Fibroblast of lung (primary cell): ENCODE measurements at regions not wholly inside any gene's neighbourhood (a gene's known extent, or its start where the extent isn't known, plus 50 kb on each side); places are given as distances from the start of the nearest gene placed in this dataset.

Experiments
- DNase-seq, 2 donors: peaks; one replicate each; pipeline versions ENCODE4 v3.0.0 to v3.0.0-alpha.2; 2010; ENCODE audit warnings: low read depth in 2 of 2
- H2AFZ ChIP-seq: 2 replicates; pipeline ENCODE4 v1.5.1; 2012; ENCODE audit warnings: low read length, control low read depth, inconsistent platforms
- H3K27ac ChIP-seq: 2 replicates; pipeline ENCODE4 v1.5.1; 2011; ENCODE audit warnings: low read length, control low read depth; ENCODE audit not compliant: insufficient read depth
- H3K27me3 ChIP-seq: 2 replicates; pipeline ENCODE4 v1.5.1; 2011; ENCODE audit warnings: mild to moderate bottlenecking, low read length; ENCODE audit not compliant: control insufficient read depth, insufficient read depth
- H3K36me3 ChIP-seq: 2 replicates; pipeline ENCODE4 v1.5.1; 2011; ENCODE audit warnings: low read length; ENCODE audit not compliant: control insufficient read depth, insufficient read depth
- H3K4me1 ChIP-seq: 2 replicates; pipeline ENCODE4 v1.5.1; 2011; ENCODE audit warnings: low read length; ENCODE audit not compliant: control insufficient read depth, insufficient read depth; ENCODE audit errors: extremely low read depth
- H3K4me2 ChIP-seq: 2 replicates; pipeline ENCODE4 v1.5.1; 2011; ENCODE audit warnings: low read length, control low read depth; ENCODE audit not compliant: insufficient read depth; ENCODE audit errors: extremely low read depth
- H3K4me3 ChIP-seq, 4 experiments: fragments of 200-600 bp in 1 of 4; sonication (generic) in 1 of 4; replicated peaks in 1 of 4; 2 replicates each; pipeline ENCODE4 v1.5.1; 2011 to 2016; ENCODE audit warnings: low read length in 4 of 4, low read depth in 3 of 4, mild to moderate bottlenecking in 3 of 4, control low read depth in 2 of 4, inconsistent platforms in 1 of 4, mixed read lengths in 1 of 4; ENCODE audit not compliant: insufficient read depth in 1 of 4; ENCODE audit errors: control extremely low read depth in 1 of 4
- H3K79me2 ChIP-seq: 2 replicates; pipeline ENCODE4 v1.5.1; 2012; ENCODE audit warnings: mild to moderate bottlenecking, low read length, inconsistent platforms; ENCODE audit not compliant: control insufficient read depth, insufficient read depth
- H3K9ac ChIP-seq: 2 replicates; pipeline ENCODE4 v1.5.1; 2011; ENCODE audit warnings: mild to moderate bottlenecking, low read length, control low read depth; ENCODE audit not compliant: insufficient read depth
- H3K9me3 ChIP-seq: 2 replicates; pipeline ENCODE4 v1.5.1; 2012; ENCODE audit warnings: low read depth, low read length; ENCODE audit not compliant: control insufficient read depth, insufficient read depth
- H4K20me1 ChIP-seq: 2 replicates; pipeline ENCODE4 v1.5.1; 2011; ENCODE audit warnings: low read length; ENCODE audit not compliant: control insufficient read depth, insufficient read depth; ENCODE audit errors: extremely low read depth
- EZH2 ChIP-seq: IDR thresholded peaks from 2 replicates; pipeline ENCODE4 v1.5.1; 2012; ENCODE audit warnings: low read length, control low read depth, mild to moderate bottlenecking; ENCODE audit errors: missing control alignments
- TF ChIP-seq, protein P1 (sequence below), 2 donors: IDR thresholded peaks in 1 of 2; conservative IDR thresholded peaks in 1 of 2; 1 replicate in 1 of 2; 2 replicates in 1 of 2; pipeline ENCODE4 v1.5.1; 2011 to 2012; ENCODE audit warnings: low read length in 2 of 2, control low read depth in 1 of 2, inconsistent platforms in 1 of 2, low read depth in 1 of 2, mild to moderate bottlenecking in 1 of 2

DNA sequence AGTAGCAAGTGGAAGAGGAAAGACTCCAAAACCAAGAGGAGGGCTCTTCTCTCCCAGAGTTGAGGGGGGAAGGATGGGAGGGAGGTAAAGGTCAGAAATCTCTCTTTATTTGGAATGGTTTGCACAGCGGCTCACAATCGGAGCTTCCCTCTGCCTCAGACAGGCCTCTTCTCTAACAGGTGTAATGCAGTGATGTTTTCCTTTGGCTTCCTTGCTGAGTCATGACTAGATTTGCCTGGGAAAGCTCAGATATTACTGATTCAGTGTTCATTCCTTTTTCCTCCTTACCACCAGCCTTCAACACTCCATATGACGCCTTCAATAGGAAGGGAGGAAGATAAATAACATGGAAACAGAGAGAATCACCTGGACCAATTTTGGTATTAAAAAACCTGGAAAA lies 136.6 kb downstream of the RNF152 start:
- Histone ChIP-seq H3K27me3 (no peaks in the 10 kb centered on the region), H3K4me2 (no peak overlapping the region), H3K36me3 (no peaks in the 10 kb centered on the region), H4K20me1 (no peaks in the 10 kb centered on the region), H3K9ac (no peak overlapping the region), H2AFZ (no peak overlapping the region), H3K27ac (no peak overlapping the region), H3K4me1 (no peaks in the 10 kb centered on the region), H3K9me3 (no peaks in the 10 kb centered on the region), H3K79me2 (no peaks in the 10 kb centered on the region), H3K4me3 (no peak overlapping the region)
- DNase-seq: no peak
- no peak for TF ChIP-seq EZH2
- TF ChIP-seq, protein P1, sequence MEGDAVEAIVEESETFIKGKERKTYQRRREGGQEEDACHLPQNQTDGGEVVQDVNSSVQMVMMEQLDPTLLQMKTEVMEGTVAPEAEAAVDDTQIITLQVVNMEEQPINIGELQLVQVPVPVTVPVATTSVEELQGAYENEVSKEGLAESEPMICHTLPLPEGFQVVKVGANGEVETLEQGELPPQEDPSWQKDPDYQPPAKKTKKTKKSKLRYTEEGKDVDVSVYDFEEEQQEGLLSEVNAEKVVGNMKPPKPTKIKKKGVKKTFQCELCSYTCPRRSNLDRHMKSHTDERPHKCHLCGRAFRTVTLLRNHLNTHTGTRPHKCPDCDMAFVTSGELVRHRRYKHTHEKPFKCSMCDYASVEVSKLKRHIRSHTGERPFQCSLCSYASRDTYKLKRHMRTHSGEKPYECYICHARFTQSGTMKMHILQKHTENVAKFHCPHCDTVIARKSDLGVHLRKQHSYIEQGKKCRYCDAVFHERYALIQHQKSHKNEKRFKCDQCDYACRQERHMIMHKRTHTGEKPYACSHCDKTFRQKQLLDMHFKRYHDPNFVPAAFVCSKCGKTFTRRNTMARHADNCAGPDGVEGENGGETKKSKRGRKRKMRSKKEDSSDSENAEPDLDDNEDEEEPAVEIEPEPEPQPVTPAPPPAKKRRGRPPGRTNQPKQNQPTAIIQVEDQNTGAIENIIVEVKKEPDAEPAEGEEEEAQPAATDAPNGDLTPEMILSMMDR (conservative IDR thresholded peaks at IDR 0.05 in 1 of 2, IDR thresholded peaks at IDR 0.05 in 1 of 2; ENCODE audit: low read depth in 1 of 2, low read length in 2 of 2): no peak

GRCh38 chr18:61755555-61755954 lies 137.3 kb downstream of the RNF152 start:
- no peak overlapping the region for H3K4me2 ChIP-seq
- H3K4me1 ChIP-seq: no peaks in the 10 kb centered on the region
- no peak overlapping the region for H3K4me3 ChIP-seq
- no peak overlapping the region for H3K27ac ChIP-seq
- H4K20me1 ChIP-seq: no peaks in the 10 kb centered on the region
- no peaks in the 10 kb centered on the region for H3K79me2 ChIP-seq
- TF ChIP-seq EZH2: no peak
- TF ChIP-seq, protein P1 (conservative IDR thresholded peaks at IDR 0.05 in 1 of 2, IDR thresholded peaks at IDR 0.05 in 1 of 2; ENCODE audit: low read depth in 1 of 2, low read length in 2 of 2): no peak
- H3K9ac ChIP-seq: no peak overlapping the region
- H3K36me3 ChIP-seq: no peaks in the 10 kb centered on the region
- DNase-seq: no peak
- no peak overlapping the region for H2AFZ ChIP-seq
- no peaks in the 10 kb centered on the region for H3K9me3 ChIP-seq
- no peaks in the 10 kb centered on the region for H3K27me3 ChIP-seq

- Histone ChIP-seq H4K20me1 (no peaks in the 10 kb centered on the region), H3K27me3 (no peaks in the 10 kb centered on the region), H3K4me2 (no peak overlapping the region), H3K4me3 (no peak overlapping the region), H3K36me3 (no peaks in the 10 kb centered on the region), H3K9me3 (no peaks in the 10 kb centered on the region), H3K4me1 (no peaks in the 10 kb centered on the region), H3K79me2 (no peaks in the 10 kb centered on the region), H3K9ac (no peak overlapping the region), H3K27ac (no peak overlapping the region), H2AFZ (no peak overlapping the region)
- DNase-seq: no peak
- TF ChIP-seq EZH2: no peak
- TF ChIP-seq, protein P1 (conservative IDR thresholded peaks at IDR 0.05 in 1 of 2, IDR thresholded peaks at IDR 0.05 in 1 of 2; ENCODE audit: low read depth in 1 of 2, low read length in 2 of 2): no peak
Observed at GRCh38 chr18:61754039-61754583, 138.7 kb downstream of the RNF152 start.
